Hematopoietic multipotent progenitor cell treated with erythropoietin and hydrocortisone succinate and interleukin-3 and kit ligand, for 17 days (in vitro differentiated cells): ENCODE measurements at regions not wholly inside any gene's neighbourhood (a gene's known extent, or its start where the extent isn't known, plus 50 kb on each side); places are given as distances from the start of the nearest gene placed in this dataset.

ENCODE experiments used
- DNase-seq: peaks from one replicate; pipeline ENCODE4 v3.0.0-alpha.2; 2015; ENCODE audit warnings: low spot score

DNA sequence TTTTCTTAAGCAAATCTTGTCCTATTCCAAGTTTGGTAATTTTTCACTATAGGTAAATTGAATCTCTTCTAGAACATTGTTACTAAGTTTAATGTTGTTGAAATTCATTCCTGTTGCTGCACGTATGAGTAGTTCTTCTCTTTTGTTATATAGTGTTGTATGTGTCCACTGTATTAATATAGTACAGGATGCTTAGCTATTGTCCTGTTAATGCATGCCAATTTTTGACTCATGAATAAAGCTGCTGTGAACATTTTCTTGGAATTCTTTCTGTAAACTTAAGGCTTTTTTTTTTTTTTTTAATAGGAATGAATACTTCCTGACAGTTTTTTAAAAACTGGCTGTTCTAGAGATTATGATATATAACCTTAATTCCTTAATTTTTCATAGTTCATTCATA is 326.9 kb downstream of the SLC4A3 start:
- no peak for DNase-seq

DNA sequence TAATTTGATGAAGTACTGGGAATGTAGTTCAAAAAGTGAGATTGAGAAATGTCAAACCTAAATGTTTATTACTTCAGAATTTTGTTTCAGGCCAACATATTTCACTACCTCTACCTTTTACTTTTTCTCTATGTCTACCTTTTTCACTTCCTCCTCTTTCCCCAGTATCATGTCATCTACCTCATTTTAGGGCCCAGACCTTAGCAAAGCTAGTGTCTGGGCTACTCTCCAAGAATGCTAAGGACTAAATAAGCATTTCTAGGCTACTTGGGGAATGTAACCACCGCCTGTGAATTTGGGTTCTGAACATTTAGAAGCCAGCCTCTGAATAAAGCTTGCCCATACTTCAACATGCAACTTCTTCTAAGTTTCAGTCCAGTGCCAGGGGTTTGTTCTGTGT is 330.4 kb downstream of the SLC4A3 start:
- no peak for DNase-seq

DNA sequence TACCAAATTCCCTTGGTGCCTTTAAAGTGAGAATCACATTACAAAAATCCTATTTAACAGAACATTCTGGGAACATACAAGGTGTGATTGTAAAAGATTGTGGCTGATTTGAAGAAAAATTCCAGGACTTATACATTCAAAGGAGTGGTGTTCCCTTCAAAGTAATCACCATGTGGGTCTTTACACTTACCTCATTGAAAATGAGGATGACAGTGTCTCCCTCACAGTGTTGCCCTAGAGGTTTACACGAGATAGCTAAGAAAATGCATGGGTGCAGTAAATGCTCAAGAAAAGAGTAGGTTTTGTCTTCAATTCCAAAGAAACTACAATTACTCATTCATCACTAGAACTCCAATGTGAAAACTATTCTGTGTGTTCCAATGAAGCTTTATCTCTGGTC is 331.5 kb downstream of the SLC4A3 start:
- DNase-seq = no peak

DNA sequence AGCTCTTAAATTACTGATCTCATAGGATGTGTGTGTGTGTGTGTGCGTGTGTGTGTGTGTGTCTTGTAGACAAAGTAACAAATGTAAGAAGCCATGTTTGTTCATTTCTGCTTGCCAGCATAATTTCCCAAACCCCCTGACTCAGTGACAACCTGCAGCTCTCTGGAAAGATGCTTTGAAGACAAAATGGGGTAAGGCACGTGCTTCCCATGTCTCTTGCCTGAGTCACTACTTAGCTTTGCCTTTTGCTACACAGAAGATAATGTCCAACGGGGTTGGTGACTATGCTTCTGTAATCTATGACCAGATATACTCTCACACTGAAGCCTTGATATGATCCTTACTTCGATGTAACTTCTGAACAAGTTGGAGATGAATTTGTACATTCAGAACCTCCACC is 332.0 kb downstream of the SLC4A3 start:
- no peak for DNase-seq

GRCh38 chr2:219961947-219962498 is 334.6 kb downstream of the SLC4A3 start:
- no peak for DNase-seq

DNA sequence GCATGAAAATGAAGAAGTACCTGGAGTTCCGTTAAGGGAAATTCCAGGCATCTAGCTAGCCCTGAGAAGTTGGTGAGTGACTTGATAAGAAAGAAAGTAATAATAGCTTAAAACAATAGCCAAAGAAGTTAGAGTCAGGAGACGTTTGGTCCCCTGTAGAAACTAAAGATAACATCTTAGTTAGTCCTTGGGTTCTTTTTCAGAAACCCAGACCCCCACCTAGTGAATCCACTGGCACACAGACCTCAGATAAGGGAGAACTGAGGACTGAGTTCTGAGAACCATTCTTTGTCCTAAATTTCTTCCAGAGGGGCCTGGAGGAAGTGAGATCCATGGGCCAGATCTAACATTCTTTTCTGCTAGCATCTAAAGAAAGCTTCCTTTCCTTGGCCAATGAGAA is 335.4 kb downstream of the SLC4A3 start:
- no peak for DNase-seq

GRCh38 chr2:219965287-219966194 is 338.1 kb downstream of the SLC4A3 start:
- no peak for DNase-seq

DNA sequence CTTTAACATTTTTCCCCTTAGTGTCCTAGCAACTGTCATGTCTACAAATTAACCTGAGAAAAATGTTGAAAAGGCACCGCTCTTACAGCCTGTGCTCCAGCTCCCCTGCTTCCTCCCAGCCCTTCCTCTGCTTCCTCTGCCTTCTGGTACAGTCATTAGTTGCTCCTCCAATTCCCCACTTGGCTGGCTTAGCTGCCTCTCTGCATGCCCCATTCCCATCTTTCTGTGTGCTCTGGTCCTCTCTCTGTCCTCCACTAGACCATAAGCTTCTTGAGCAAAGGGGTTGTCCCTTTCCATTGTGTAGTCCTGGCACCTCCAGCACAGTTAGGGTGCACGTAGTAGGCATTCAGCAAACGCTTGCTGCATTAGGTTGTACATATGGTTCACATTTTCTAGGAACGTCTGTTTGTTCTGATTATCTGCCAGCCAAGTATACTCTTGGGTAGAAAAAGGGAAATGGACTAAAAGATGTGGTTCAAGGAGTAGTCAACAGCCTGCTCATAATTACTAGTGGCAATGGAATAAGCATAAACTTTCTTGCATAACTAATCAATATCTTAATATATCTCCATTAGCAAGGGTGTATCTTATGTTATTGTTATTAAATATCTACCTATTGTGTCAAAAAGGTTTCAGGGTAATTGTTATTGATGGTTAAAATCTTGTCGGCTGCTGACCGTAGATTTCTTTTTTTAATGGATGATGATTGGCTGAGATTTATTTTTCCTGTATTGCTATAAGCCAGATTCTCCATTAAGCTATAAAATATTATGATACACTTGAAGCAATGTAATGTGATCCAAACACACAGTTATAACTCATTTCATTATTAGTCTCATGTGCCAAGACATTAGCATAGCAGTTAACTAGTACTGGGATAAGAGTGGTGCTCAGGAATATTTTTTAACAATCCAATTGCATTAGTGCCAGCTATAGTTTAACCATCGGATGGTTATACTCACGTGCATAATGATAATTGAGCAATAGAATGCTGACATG is 340.1 kb downstream of the SLC4A3 start:
- no peak for DNase-seq

- DNase-seq = no peak
Observed at GRCh38 chr2:219968685-219969345, 341.4 kb downstream of the SLC4A3 start.

DNA sequence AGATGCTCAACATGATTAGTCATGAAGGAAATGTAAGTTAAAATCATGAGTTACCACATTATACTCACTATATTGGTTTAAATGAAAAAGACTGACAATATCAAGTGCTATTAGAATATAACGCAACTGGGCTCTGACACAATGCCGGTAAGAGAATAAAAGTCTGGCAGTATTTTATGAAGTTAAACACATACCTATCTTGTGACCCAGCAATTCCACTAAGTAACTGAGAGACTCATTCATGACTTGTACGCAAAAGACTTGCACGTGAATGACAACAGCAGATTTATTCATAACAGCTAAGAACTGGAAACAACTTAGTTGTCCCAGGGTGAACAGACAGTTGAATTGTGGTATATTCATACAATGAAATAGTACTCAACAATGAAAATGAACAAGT is 342.1 kb downstream of the SLC4A3 start:
- DNase-seq = no peak

GRCh38 chr2:219973136-219973535 is 345.7 kb downstream of the SLC4A3 start:
- DNase-seq = no peak

DNA sequence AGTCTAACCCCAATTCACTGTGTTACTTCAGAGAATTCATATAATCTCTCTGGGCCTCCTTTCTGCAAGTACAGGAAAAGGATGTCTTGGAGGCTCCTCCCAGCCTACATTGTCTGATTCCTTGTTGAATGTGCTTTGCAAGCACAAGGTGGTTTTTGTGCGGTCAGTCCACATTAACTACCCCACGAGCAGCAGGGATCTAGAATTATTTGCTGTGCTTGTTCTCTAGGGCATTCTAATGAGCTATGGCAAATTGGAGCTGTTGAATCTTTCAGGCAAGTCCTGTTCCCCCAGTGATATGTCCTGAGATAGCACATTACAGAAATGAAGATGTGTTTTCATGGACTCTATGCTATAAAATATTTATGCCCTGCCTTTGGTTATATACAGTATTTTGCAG is 349.4 kb downstream of the SLC4A3 start:
- no peak for DNase-seq

- no peak for DNase-seq
Observed at GRCh38 chr2:219980638-219981037, 353.2 kb downstream of the SLC4A3 start.

DNA sequence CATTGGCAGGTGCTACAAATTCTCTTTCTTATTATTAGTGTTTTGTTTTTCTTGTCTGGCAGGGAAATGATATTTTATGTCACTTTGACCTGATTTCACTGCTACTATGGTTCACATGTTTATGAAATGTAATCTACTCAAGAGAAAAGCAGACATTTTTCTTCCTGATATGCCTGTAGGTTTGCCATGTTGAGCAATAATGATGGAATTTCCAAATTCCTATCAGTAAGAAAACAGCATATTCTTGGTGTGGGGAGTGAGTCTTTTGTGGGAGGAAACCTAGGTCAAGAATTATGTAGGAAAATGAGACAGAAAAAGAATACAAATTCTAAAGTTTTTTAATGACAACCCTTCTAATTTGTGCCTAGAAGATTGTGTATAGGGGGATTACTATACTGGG is 356.4 kb downstream of the SLC4A3 start:
- DNase-seq = no peak

- no peak for DNase-seq
Observed at GRCh38 chr2:219985017-219985416, 357.6 kb downstream of the SLC4A3 start.

- DNase-seq = no peak
Observed at GRCh38 chr2:219987830-219988229, 360.4 kb downstream of the SLC4A3 start.

- no peak for DNase-seq
Observed at GRCh38 chr2:219989744-219990143, 362.3 kb downstream of the SLC4A3 start.

GRCh38 chr2:219991116-219991515 is 363.7 kb downstream of the SLC4A3 start:
- DNase-seq = no peak

GRCh38 chr2:219995399-219995798 is 368.0 kb downstream of the SLC4A3 start:
- DNase-seq = no peak

DNA sequence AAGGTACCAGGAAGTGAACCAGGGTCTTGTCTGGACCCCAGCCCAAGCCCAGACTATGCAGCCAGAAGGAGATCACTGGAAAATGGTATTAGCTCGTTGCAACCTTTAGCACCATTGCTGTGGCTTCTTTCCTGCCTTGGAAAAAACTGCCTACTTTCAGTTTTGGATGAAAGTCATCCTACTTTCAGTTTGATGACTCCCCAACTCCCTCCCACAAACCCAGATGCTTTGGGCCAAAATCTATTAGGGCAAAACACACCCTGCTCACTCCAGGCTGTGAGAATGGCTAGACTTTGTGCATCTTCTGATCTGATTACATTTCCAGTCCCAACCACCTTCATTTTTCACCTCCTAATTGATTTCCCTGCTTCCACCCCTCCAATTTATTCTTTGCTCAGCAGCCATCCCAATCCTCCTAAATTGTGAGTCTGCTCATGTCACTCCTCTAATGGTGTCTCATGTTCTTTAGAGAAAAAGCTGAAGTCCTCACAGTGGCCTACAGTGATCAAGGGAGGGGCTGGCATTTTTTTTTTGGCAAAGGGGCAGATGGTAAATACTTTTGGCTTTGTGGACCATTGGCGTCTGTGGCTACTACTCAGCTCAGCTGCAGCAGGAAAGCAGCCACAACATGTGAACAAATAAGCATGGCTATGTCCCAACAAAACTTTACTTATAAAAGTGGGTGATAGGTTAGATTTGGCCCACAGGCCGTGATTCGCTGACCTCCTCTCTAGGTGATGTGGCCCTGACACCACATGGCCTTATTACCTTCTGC is 368.7 kb downstream of the SLC4A3 start:
- no peak for DNase-seq

- DNase-seq = no peak
Observed at GRCh38 chr2:219997341-219997851, 370.0 kb downstream of the SLC4A3 start.
